GM23248 (cell line): ENCODE measurements at regions not wholly inside any gene's neighbourhood (a gene's known extent, or its start where the extent isn't known, plus 50 kb on each side); places are given as distances from the start of the nearest gene placed in this dataset.

Experiments
- DNase-seq: peaks from one replicate; pipeline ENCODE4 v3.0.0-alpha.2; 2015
- H2AFZ ChIP-seq: fragments of 200-600 bp; sonication (generic); 2 replicates; pipeline ENCODE4 v1.6.1; 2016; ENCODE audit warnings: antibody characterized with exemption
- H3F3A ChIP-seq: fragments of 200-600 bp; sonication (generic); 2 replicates; pipeline ENCODE4 v1.6.1; 2016; ENCODE audit warnings: mild to moderate bottlenecking, antibody characterized with exemption, mixed run types; ENCODE audit not compliant: insufficient read depth
- H3K27ac ChIP-seq: fragments of 200-600 bp; sonication (generic); 2 replicates; pipeline ENCODE4 v1.5.1; 2016; ENCODE audit warnings: mild to moderate bottlenecking
- H3K27me3 ChIP-seq: fragments of 200-600 bp; sonication (generic); replicated peaks from 2 replicates; pipeline ENCODE4 v1.6.1; 2016; ENCODE audit warnings: mild to moderate bottlenecking; ENCODE audit not compliant: insufficient read depth
- H3K36me3 ChIP-seq: fragments of 200-600 bp; sonication (generic); 2 replicates; pipeline ENCODE4 v1.6.1; 2016; ENCODE audit warnings: low read depth, mild to moderate bottlenecking
- H3K4me1 ChIP-seq: fragments of 200-600 bp; sonication (generic); 2 replicates; pipeline ENCODE4 v1.6.1; 2016; ENCODE audit warnings: mild to moderate bottlenecking; ENCODE audit not compliant: insufficient read depth
- H3K4me2 ChIP-seq: fragments of 200-600 bp; sonication (generic); one replicate; pipeline ENCODE4 v1.6.1; 2016; ENCODE audit warnings: mild to moderate bottlenecking; ENCODE audit not compliant: unreplicated experiment
- H3K4me3 ChIP-seq: fragments of 200-600 bp; sonication (generic); 2 replicates; pipeline ENCODE4 v1.5.1; 2016; ENCODE audit warnings: mild to moderate bottlenecking
- H3K79me2 ChIP-seq: fragments of 200-600 bp; sonication (generic); 2 replicates; pipeline ENCODE4 v1.6.1; 2016; ENCODE audit warnings: mild to moderate bottlenecking; ENCODE audit not compliant: insufficient read depth
- H3K9ac ChIP-seq: fragments of 200-600 bp; sonication (generic); 2 replicates; pipeline ENCODE4 v1.6.1; 2016; ENCODE audit warnings: mild to moderate bottlenecking
- H3K9me2 ChIP-seq: fragments of 200-600 bp; sonication (generic); 2 replicates; pipeline ENCODE4 v1.6.1; 2016; ENCODE audit warnings: mixed run types, mild to moderate bottlenecking, moderate library complexity; ENCODE audit not compliant: insufficient read depth
- H3K9me3 ChIP-seq: fragments of 200-600 bp; sonication (generic); one replicate; pipeline ENCODE4 v1.6.1; 2017; ENCODE audit warnings: low read depth
- H4K20me1 ChIP-seq: fragments of 200-600 bp; sonication (generic); 2 replicates; pipeline ENCODE4 v1.6.0; 2016; ENCODE audit not compliant: insufficient read depth
- EZH2 ChIP-seq: fragments of 200-600 bp; sonication (generic); IDR thresholded peaks from 2 replicates; pipeline ENCODE4 v1.6.1; 2018; ENCODE audit warnings: antibody characterized with exemption, mild to moderate bottlenecking; ENCODE audit not compliant: insufficient read depth, poor library complexity, severe bottlenecking
- EZH2phosphoT487 ChIP-seq: fragments of 200-600 bp; sonication (generic); IDR thresholded peaks from 2 replicates; pipeline ENCODE4 v1.6.1; 2018; ENCODE audit warnings: antibody characterized with exemption, moderate library complexity, mild to moderate bottlenecking, low read depth; ENCODE audit not compliant: insufficient read depth
- WGBS, 2 experiments: methylation state at CpG; one replicate each; pipeline ENCODE4 v1.1.6; 2015 to 2017; ENCODE audit warnings: low lambda C conversion rate in 2 of 2, low coverage in 1 of 2; ENCODE audit errors: missing lambda C conversion rate in 2 of 2; 5-methylcytosine and 5-hydroxymethylcytosine counted together
- in situ Hi-C: fragments of 300-500 bp; cut with MboI; formaldehyde crosslinking; loops from 2 replicates; pipeline ENCODE4 v1.15.0; 2020

GRCh38 chr10:90018819-90019218 is 317.4 kb downstream of the KIF20B start:
- DNase-seq: no peak
- H3K4me3 ChIP-seq: no peak overlapping the region
- H3K79me2 ChIP-seq: no peaks in the 10 kb centered on the region
- H3K9me3 ChIP-seq: peaks cover 4% of the 10 kb centered on the region
- in situ Hi-C loops: no loop called here
- H3F3A ChIP-seq: no peaks in the 10 kb centered on the region
- no peak for TF ChIP-seq EZH2phosphoT487
- no peak for TF ChIP-seq EZH2
- no peaks in the 10 kb centered on the region for H4K20me1 ChIP-seq
- H3K4me2 ChIP-seq: no peak overlapping the region
- no peak overlapping the region for H3K9ac ChIP-seq
- 3 to 10% methylated on average over 2 of the region's 2 CpGs for WGBS, 2 experiments
- H3K4me1 ChIP-seq: no peaks in the 10 kb centered on the region
- H3K27ac ChIP-seq: no peak overlapping the region
- no peaks in the 10 kb centered on the region for H3K27me3 ChIP-seq
- H2AFZ ChIP-seq: no peak overlapping the region
- H3K36me3 ChIP-seq: no peaks in the 10 kb centered on the region
- no peaks in the 10 kb centered on the region for H3K9me2 ChIP-seq

GRCh38 chr10:90020506-90020905 is 319.1 kb downstream of the KIF20B start:
- Histone ChIP-seq H3K9ac (no peak overlapping the region), H2AFZ (no peak overlapping the region), H3K27me3 (no peaks in the 10 kb centered on the region), H3K27ac (no peak overlapping the region), H3K4me3 (no peak overlapping the region), H3K9me3 (peaks cover 4% of the 10 kb centered on the region), H3K36me3 (no peaks in the 10 kb centered on the region), H3F3A (no peaks in the 10 kb centered on the region), H3K4me1 (no peaks in the 10 kb centered on the region), H3K4me2 (no peak overlapping the region), H3K9me2 (no peaks in the 10 kb centered on the region), H4K20me1 (no peaks in the 10 kb centered on the region), H3K79me2 (no peaks in the 10 kb centered on the region)
- 12 to 24% methylated on average over 2 of the region's 2 CpGs for WGBS, 2 experiments
- in situ Hi-C loops: no loop called here
- no peak for DNase-seq
- TF ChIP-seq EZH2 (no peak), EZH2phosphoT487 (no peak)

- WGBS, 2 experiments: 0% methylated on average over 1 of the region's 1 CpG
These were observed 322.6 kb downstream of the KIF20B start for GRCh38 chr10:90023950-90024349.

DNA sequence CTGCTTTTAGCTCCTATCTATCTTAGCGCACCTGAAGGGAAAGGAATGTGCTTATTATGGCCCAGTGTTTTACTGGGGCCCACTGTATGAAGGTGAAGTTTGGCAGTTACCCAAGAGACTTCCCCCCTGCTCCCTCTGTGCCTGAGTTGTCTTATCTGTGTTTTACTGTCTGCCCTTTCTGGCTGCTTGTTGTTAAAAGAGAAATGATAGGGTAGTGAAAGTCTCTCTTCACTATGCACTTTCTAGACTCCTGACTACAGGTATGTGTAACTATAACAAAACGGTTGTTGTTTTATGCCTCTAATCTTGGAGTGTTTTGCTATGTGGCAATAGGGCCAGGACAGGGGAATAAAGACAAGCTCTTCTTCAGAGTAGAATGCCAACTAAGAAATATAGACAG is 326.9 kb downstream of the KIF20B start:
- no peak overlapping the region for H3K27ac ChIP-seq
- H3K36me3 ChIP-seq: no peaks in the 10 kb centered on the region
- no peaks in the 10 kb centered on the region for H3F3A ChIP-seq
- no peaks in the 10 kb centered on the region for H3K27me3 ChIP-seq
- 39 to 40% methylated on average over 2 of the region's 2 CpGs for WGBS, 2 experiments
- no peak overlapping the region for H2AFZ ChIP-seq
- no peaks in the 10 kb centered on the region for H3K9me2 ChIP-seq
- no peak overlapping the region for H3K4me3 ChIP-seq
- in situ Hi-C loops: no loop called here
- no peaks in the 10 kb centered on the region for H3K9me3 ChIP-seq
- no peak overlapping the region for H3K4me2 ChIP-seq
- TF ChIP-seq EZH2phosphoT487 (no peak), EZH2 (no peak)
- H3K9ac ChIP-seq: no peak overlapping the region
- no peak for DNase-seq
- no peaks in the 10 kb centered on the region for H3K79me2 ChIP-seq
- no peaks in the 10 kb centered on the region for H3K4me1 ChIP-seq
- no peaks in the 10 kb centered on the region for H4K20me1 ChIP-seq

More at GRCh38 chr10:90023950-90024349, 322.6 kb downstream of the KIF20B start:
- Histone ChIP-seq H3F3A (no peaks in the 10 kb centered on the region), H3K27me3 (no peaks in the 10 kb centered on the region), H3K9me3 (no peaks in the 10 kb centered on the region), H4K20me1 (no peaks in the 10 kb centered on the region), H3K9me2 (no peaks in the 10 kb centered on the region), H3K79me2 (no peaks in the 10 kb centered on the region), H3K4me1 (no peaks in the 10 kb centered on the region), H2AFZ (no peak overlapping the region), H3K9ac (no peak overlapping the region), H3K36me3 (no peaks in the 10 kb centered on the region), H3K4me3 (no peak overlapping the region), H3K4me2 (no peak overlapping the region), H3K27ac (no peak overlapping the region)
- no peak for DNase-seq
- TF ChIP-seq EZH2: no peak
- TF ChIP-seq EZH2phosphoT487: no peak
- in situ Hi-C loops: no loop called here

DNA sequence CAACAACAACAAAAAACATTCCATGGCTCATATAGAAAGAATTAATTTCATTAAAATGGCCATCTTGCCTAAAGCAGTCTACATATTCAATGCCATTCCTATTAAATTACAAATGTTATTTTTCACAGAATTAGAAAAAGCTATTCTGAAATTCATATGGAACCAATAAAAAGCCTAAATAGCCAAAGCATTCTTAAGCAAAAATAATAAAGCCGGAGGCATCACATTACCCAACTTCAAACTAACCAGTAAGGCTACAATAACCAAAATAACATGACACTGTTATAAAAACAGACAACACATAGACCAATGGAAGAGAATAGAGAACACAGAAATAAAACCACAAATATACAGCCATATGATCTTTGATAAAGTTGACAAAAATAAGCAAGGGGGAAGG is 330.4 kb downstream of the KIF20B start:
- H3K27me3 ChIP-seq: no peaks in the 10 kb centered on the region
- H3K4me3 ChIP-seq: no peak overlapping the region
- no peaks in the 10 kb centered on the region for H3K4me1 ChIP-seq
- no peak for TF ChIP-seq EZH2
- TF ChIP-seq EZH2phosphoT487: no peak
- no peaks in the 10 kb centered on the region for H3K36me3 ChIP-seq
- H3K9me2 ChIP-seq: no peaks in the 10 kb centered on the region
- no peaks in the 10 kb centered on the region for H3K9me3 ChIP-seq
- H4K20me1 ChIP-seq: no peaks in the 10 kb centered on the region
- H3K27ac ChIP-seq: no peak overlapping the region
- in situ Hi-C loops: no loop called here
- no peak for DNase-seq
- no peaks in the 10 kb centered on the region for H3K79me2 ChIP-seq
- no peak overlapping the region for H3K4me2 ChIP-seq
- no peak overlapping the region for H2AFZ ChIP-seq
- no peak overlapping the region for H3K9ac ChIP-seq
- no peaks in the 10 kb centered on the region for H3F3A ChIP-seq
- WGBS, 2 experiments: 16 to 23% methylated on average over 1 of the region's 1 CpG
